Tibial artery (tissue), 4 donors: ENCODE measurements at regions not wholly inside any gene's neighbourhood (a gene's known extent, or its start where the extent isn't known, plus 50 kb on each side); places are given as distances from the start of the nearest gene placed in this dataset.

ENCODE experiments used
- DNase-seq, 2 donors: peaks; one replicate each; pipeline ENCODE4 v3.0.0-alpha.2; 2019
- H3K27ac ChIP-seq, 2 donors: fragments of 200-600 bp; sonication (generic) in 1 of 2; 1 replicate in 1 of 2; 2 replicates in 1 of 2; pipeline ENCODE4 v1.5.1; 2018 to 2019; ENCODE audit warnings: mild to moderate bottlenecking in 1 of 2
- H3K27me3 ChIP-seq, 2 donors: fragments of 200-600 bp; sonication (generic) in 1 of 2; one replicate each; pipeline versions ENCODE4 v1.5.1 to v1.6.0; 2016 to 2019
- H3K36me3 ChIP-seq, 3 donors: fragments of 200-600 bp; sonication (generic) in 2 of 3; one replicate each; pipeline ENCODE4 v1.5.1; 2016 to 2019; ENCODE audit warnings: mild to moderate bottlenecking in 2 of 3
- H3K4me1 ChIP-seq, 4 donors: fragments of 200-600 bp; sonication (generic) in 2 of 4; 1 replicate in 3 of 4; 2 replicates in 1 of 4; pipeline ENCODE4 v1.5.1; 2016 to 2019
- H3K4me3 ChIP-seq, 2 donors: fragments of 200-600 bp; sonication (generic) in 1 of 2; 1 replicate in 1 of 2; 2 replicates in 1 of 2; pipeline ENCODE4 v1.5.1; 2018 to 2019; ENCODE audit warnings: mild to moderate bottlenecking in 2 of 2
- H3K9me3 ChIP-seq, 3 donors: fragments of 200-600 bp; sonication (generic) in 1 of 3; one replicate each; pipeline ENCODE4 v1.5.1; 2016 to 2019
- CTCF ChIP-seq, 2 experiments: fragments of 200-600 bp in 1 of 2; fragments of 450-650 bp in 1 of 2; IDR thresholded peaks; one replicate each; pipeline ENCODE4 v1.5.1; 2017 to 2019; ENCODE audit warnings: antibody characterized with exemption in 2 of 2, mild to moderate bottlenecking in 1 of 2, moderate library complexity in 1 of 2
- intact Hi-C: fragments of 100-400 bp; cut with DNase I; formaldehyde crosslinking; loops from one replicate; pipeline ENCODE4 v1.15.0; 2023; ENCODE audit warnings: low total_unique reads

- DNase-seq, result no peak
- Histone ChIP-seq H3K9me3 (no peaks in the 10 kb centered on the region), H3K27ac (no peak overlapping the region), H3K27me3 (no peaks in the 10 kb centered on the region), H3K36me3 (no peaks in the 10 kb centered on the region), H3K4me1 (no peaks in the 10 kb centered on the region), H3K4me3 (no peak overlapping the region)
- intact Hi-C loops, result no loop called here
- no peak for TF ChIP-seq CTCF (IDR thresholded peaks at IDR 0.05)
Observed at GRCh38 chr12:127767656-127768055, 499.3 kb upstream of the TMEM132C start.

GRCh38 chr12:127770118-127770517, 496.9 kb upstream of the TMEM132C start:
- DNase-seq, result no peak
- Histone ChIP-seq H3K9me3 (no peaks in the 10 kb centered on the region), H3K27ac (no peak overlapping the region), H3K27me3 (no peaks in the 10 kb centered on the region), H3K4me3 (no peak overlapping the region), H3K36me3 (no peaks in the 10 kb centered on the region), H3K4me1 (no peaks in the 10 kb centered on the region)
- no peak for TF ChIP-seq CTCF (IDR thresholded peaks at IDR 0.05)
- intact Hi-C loops, result no loop called here

GRCh38 chr12:127771546-127771945, 495.4 kb upstream of the TMEM132C start:
- Histone ChIP-seq H3K27ac (no peak overlapping the region), H3K4me3 (no peak overlapping the region), H3K36me3 (no peaks in the 10 kb centered on the region), H3K9me3 (no peaks in the 10 kb centered on the region), H3K4me1 (no peaks in the 10 kb centered on the region), H3K27me3 (no peaks in the 10 kb centered on the region)
- intact Hi-C loops, result no loop called here
- DNase-seq, result no peak
- TF ChIP-seq CTCF (IDR thresholded peaks at IDR 0.05), result no peak

GRCh38 chr12:127773520-127773919, 493.4 kb upstream of the TMEM132C start:
- H3K27me3 ChIP-seq, result no peaks in the 10 kb centered on the region
- H3K9me3 ChIP-seq, result no peaks in the 10 kb centered on the region
- H3K4me1 ChIP-seq, result no peaks in the 10 kb centered on the region
- no peak overlapping the region for H3K4me3 ChIP-seq
- no peak for DNase-seq
- no peaks in the 10 kb centered on the region for H3K36me3 ChIP-seq
- intact Hi-C loops, result no loop called here
- H3K27ac ChIP-seq, result no peak overlapping the region
- no peak for TF ChIP-seq CTCF (IDR thresholded peaks at IDR 0.05)

- no peak for DNase-seq
Observed at GRCh38 chr12:127774828-127775227, 492.1 kb upstream of the TMEM132C start.

More at GRCh38 chr12:127774828-127775227, 492.1 kb upstream of the TMEM132C start:
- H3K27me3 ChIP-seq, result no peaks in the 10 kb centered on the region
- H3K36me3 ChIP-seq, result no peaks in the 10 kb centered on the region
- no peak overlapping the region for H3K27ac ChIP-seq
- intact Hi-C loops, result no loop called here
- no peaks in the 10 kb centered on the region for H3K9me3 ChIP-seq
- H3K4me1 ChIP-seq, result no peaks in the 10 kb centered on the region
- no peak overlapping the region for H3K4me3 ChIP-seq
- no peak for TF ChIP-seq CTCF (IDR thresholded peaks at IDR 0.05)
